Hepatocyte (in vitro differentiated cells): ENCODE measurements at regions not wholly inside any gene's neighbourhood (a gene's known extent, or its start where the extent isn't known, plus 50 kb on each side); places are given as distances from the start of the nearest gene placed in this dataset.

ENCODE experiments used
- DNase-seq: peaks from one replicate; pipeline ENCODE4 v3.0.0-alpha.2; 2016; ENCODE audit warnings: low spot score
- H2AFZ ChIP-seq: fragments of 200-600 bp; sonication (generic); 2 replicates; pipeline ENCODE4 v1.6.0; 2016; ENCODE audit warnings: antibody characterized with exemption, mild to moderate bottlenecking
- H3K27ac ChIP-seq: fragments of 200-600 bp; sonication (generic); 2 replicates; pipeline ENCODE4 v1.5.1; 2016; ENCODE audit warnings: mild to moderate bottlenecking
- H3K27me3 ChIP-seq: fragments of 200-600 bp; sonication (generic); 2 replicates; pipeline ENCODE4 v1.6.1; 2016
- H3K36me3 ChIP-seq: fragments of 200-600 bp; sonication (generic); replicated peaks from 2 replicates; pipeline ENCODE4 v1.5.1; 2016; ENCODE audit warnings: low read depth; ENCODE audit not compliant: insufficient read depth
- H3K4me1 ChIP-seq: fragments of 200-600 bp; sonication (generic); 2 replicates; pipeline ENCODE4 v1.5.1; 2016; ENCODE audit warnings: mild to moderate bottlenecking, moderate library complexity; ENCODE audit not compliant: insufficient read depth
- H3K4me2 ChIP-seq: fragments of 200-600 bp; sonication (generic); 2 replicates; pipeline ENCODE4 v1.6.0; 2016
- H3K4me3 ChIP-seq: fragments of 200-600 bp; sonication (generic); 2 replicates; pipeline ENCODE4 v1.5.1; 2016; ENCODE audit warnings: mild to moderate bottlenecking
- H3K79me2 ChIP-seq: fragments of 200-600 bp; sonication (generic); 2 replicates; pipeline ENCODE4 v1.6.0; 2017; ENCODE audit warnings: mild to moderate bottlenecking
- H3K9me2 ChIP-seq: fragments of 200-600 bp; sonication (generic); replicated peaks from 2 replicates; pipeline ENCODE4 v1.6.0; 2017; ENCODE audit warnings: mild to moderate bottlenecking; ENCODE audit not compliant: insufficient read depth
- H3K9me3 ChIP-seq: fragments of 200-600 bp; sonication (generic); 2 replicates; pipeline ENCODE4 v1.5.1; 2016; ENCODE audit warnings: low read depth, mild to moderate bottlenecking
- H4K20me1 ChIP-seq: fragments of 200-600 bp; sonication (generic); 2 replicates; pipeline ENCODE4 v1.6.0; 2016; ENCODE audit warnings: mild to moderate bottlenecking; ENCODE audit not compliant: insufficient read depth, poor library complexity, severe bottlenecking
- CTCF ChIP-seq: fragments of 200-600 bp; sonication (generic); IDR thresholded peaks from 2 replicates; pipeline ENCODE4 v1.5.1; 2016; ENCODE audit warnings: antibody characterized with exemption, mild to moderate bottlenecking; ENCODE audit not compliant: poor library complexity
- EZH2 ChIP-seq: fragments of 200-600 bp; sonication (generic); IDR thresholded peaks from 2 replicates; pipeline ENCODE4 v1.6.1; 2016; ENCODE audit warnings: antibody characterized with exemption, mild to moderate bottlenecking, borderline replicate concordance
- EZH2phosphoT487 ChIP-seq: fragments of 200-600 bp; sonication (generic); IDR thresholded peaks from one replicate; pipeline ENCODE4 v1.6.1; 2018; ENCODE audit warnings: antibody characterized with exemption, mild to moderate bottlenecking, low read depth, moderate library complexity; ENCODE audit not compliant: unreplicated experiment, severe bottlenecking
- WGBS: methylation state at CpG from one replicate; pipeline ENCODE4 v1.1.6; 2016; ENCODE audit warnings: low lambda C conversion rate; ENCODE audit errors: missing lambda C conversion rate; 5-methylcytosine and 5-hydroxymethylcytosine counted together

- WGBS: 86% methylated on average over 10 of the region's 10 CpGs
- TF ChIP-seq EZH2phosphoT487 (no peak), EZH2 (no peak), CTCF (no peak)
- no peaks in the 10 kb centered on the region for H3K79me2 ChIP-seq
These were observed 232.5 kb upstream of the RTL1 start for GRCh38 chr14:101135796-101136742.

GRCh38 chr14:101137234-101137633, 233.7 kb upstream of the RTL1 start:
- Histone ChIP-seq H3K9me2 (no peaks in the 10 kb centered on the region), H3K4me1 (peaks cover 3% of the 10 kb centered on the region), H3K27ac (no peak overlapping the region), H3K27me3 (no peaks in the 10 kb centered on the region), H3K9me3 (no peaks in the 10 kb centered on the region), H2AFZ (no peak overlapping the region), H3K4me2 (no peak overlapping the region), H3K4me3 (no peak overlapping the region), H4K20me1 (no peaks in the 10 kb centered on the region), H3K79me2 (no peaks in the 10 kb centered on the region), H3K36me3 (no peaks in the 10 kb centered on the region)
- TF ChIP-seq EZH2 (no peak), CTCF (no peak), EZH2phosphoT487 (no peak)
- WGBS: 87% methylated on average over 7 of the region's 7 CpGs
- no peak for DNase-seq

More at GRCh38 chr14:101135796-101136742, 232.5 kb upstream of the RTL1 start:
- no peak overlapping the region for H3K4me2 ChIP-seq
- no peaks in the 10 kb centered on the region for H3K9me3 ChIP-seq
- H4K20me1 ChIP-seq: no peaks in the 10 kb centered on the region
- no peak overlapping the region for H3K27ac ChIP-seq
- H3K36me3 ChIP-seq: no peaks in the 10 kb centered on the region
- DNase-seq: no peak
- H3K4me1 ChIP-seq: peaks cover 3% of the 10 kb centered on the region
- H3K4me3 ChIP-seq: no peak overlapping the region
- H3K9me2 ChIP-seq: no peaks in the 10 kb centered on the region
- H2AFZ ChIP-seq: no peak overlapping the region
- H3K27me3 ChIP-seq: no peaks in the 10 kb centered on the region

GRCh38 chr14:101147848-101148247, 244.3 kb upstream of the RTL1 start:
- H3K4me3 ChIP-seq: no peak overlapping the region
- no peak overlapping the region for H3K4me2 ChIP-seq
- H3K9me3 ChIP-seq: peaks cover 7% of the 10 kb centered on the region
- TF ChIP-seq CTCF (no peak), EZH2phosphoT487 (no peak), EZH2 (no peak)
- H3K4me1 ChIP-seq: no peaks in the 10 kb centered on the region
- H3K27me3 ChIP-seq: no peaks in the 10 kb centered on the region
- H4K20me1 ChIP-seq: no peaks in the 10 kb centered on the region
- H2AFZ ChIP-seq: no peak overlapping the region
- H3K9me2 ChIP-seq: no peaks in the 10 kb centered on the region
- H3K36me3 ChIP-seq: no peaks in the 10 kb centered on the region
- 75% methylated on average over 2 of the region's 2 CpGs for WGBS
- no peaks in the 10 kb centered on the region for H3K79me2 ChIP-seq
- H3K27ac ChIP-seq: no peak overlapping the region
- no peak for DNase-seq
